RPMI7951 (cell line): ENCODE measurements at regions not wholly inside any gene's neighbourhood (a gene's known extent, or its start where the extent isn't known, plus 50 kb on each side); places are given as distances from the start of the nearest gene placed in this dataset.
A peak's percentile ranks its signal among the peaks of the same experiment; 100 is the strongest.

ENCODE experiments used
- DNase-seq: peaks from one replicate; pipeline ENCODE4 v3.0.0-alpha.2; 2012; ENCODE audit warnings: low read depth

- no peak for DNase-seq
Observed at GRCh38 chr4:107166181-107166580, 130.1 kb upstream of the DKK2 start.

DNA sequence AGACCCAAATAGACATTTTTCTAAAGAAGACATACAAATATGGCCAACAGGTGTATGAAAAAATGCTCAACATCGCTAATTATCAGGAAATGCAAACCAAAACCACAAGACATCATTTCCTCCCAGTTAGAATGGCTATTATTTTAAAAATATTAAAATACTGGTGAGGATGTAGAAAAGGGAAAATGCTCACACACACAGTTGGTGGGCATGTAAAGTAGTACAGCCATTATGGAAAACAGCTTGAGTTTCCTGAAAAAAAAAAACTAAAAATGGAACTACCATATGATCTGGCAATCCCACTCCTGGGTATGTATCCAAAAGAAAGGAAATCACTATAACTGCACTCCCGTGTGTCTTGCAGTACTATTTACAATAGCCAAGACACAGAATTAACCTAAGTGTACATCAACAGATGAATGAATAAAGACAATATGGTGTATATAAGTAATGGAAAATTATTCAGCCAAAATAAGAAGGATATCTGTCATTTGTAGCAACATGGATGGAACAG, 128.9 kb upstream of the DKK2 start:
- DNase-seq: no peak

- DNase-seq: no peak
Observed at GRCh38 chr4:107156443-107156842, 120.3 kb upstream of the DKK2 start.

DNA sequence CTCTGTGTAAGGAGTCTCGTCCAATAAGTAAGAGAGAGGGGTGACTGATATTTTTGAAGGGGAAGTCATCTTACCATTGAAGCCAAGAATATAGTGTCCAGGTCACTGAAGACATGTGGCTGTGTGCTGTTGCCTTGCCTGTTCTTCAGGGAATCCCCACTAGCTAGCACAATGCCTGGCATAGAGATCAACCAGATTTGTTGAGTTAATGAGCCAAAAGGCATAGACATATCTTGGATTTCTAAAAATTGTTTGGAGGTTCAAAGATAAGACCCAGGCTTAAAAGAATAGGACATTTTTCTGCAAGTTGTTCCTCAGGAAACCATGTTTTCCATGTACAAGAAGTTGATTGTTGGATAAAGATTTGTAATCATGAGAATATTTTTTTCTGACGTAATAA, 119.3 kb upstream of the DKK2 start:
- no peak for DNase-seq

- DNase-seq: no peak
Observed at GRCh38 chr4:107153956-107154355, 117.8 kb upstream of the DKK2 start.

DNA sequence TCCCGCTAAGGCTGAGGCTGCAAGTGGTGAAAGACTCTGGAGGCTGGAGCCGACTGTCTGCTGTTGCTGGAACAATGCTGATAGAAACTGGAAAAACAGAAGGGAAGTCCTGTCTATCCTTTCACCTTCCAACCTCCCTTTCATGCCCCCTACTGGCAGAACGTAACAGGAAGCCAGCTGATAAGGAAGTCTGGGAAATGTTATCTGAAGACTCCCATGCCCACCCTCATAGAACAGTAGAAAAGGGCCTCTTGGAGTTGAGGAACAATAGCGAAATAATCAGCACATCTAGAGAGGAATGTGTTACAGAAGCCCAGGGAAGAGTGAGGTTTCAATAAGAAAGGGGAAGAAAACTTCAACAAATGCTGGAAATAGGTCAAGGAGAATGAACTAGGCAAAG, 117.1 kb upstream of the DKK2 start:
- peak; percentile 25 for DNase-seq

GRCh38 chr4:107151173-107151572, 115.1 kb upstream of the DKK2 start:
- no peak for DNase-seq

- DNase-seq: no peak
Observed at GRCh38 chr4:107148904-107149303, 112.8 kb upstream of the DKK2 start.

DNA sequence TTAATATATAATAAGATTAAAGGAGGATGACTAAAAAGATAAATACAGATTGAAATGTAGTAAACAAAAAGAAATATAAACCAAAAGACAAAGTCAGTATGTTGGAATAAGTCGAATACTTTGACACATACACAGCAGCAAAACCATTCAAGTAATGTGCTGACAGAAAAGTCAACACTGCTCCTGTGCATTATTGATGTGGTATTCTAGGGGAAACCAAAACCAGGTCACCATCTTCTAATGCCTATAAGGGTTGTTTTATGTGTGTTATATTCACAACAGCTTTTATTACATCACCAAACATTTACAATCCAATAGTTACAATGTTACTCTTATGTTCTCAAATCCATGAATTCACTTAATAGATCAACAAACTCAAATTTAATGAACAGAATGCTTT, 111.8 kb upstream of the DKK2 start:
- no peak for DNase-seq

GRCh38 chr4:107138433-107138832, 102.3 kb upstream of the DKK2 start:
- no peak for DNase-seq

DNA sequence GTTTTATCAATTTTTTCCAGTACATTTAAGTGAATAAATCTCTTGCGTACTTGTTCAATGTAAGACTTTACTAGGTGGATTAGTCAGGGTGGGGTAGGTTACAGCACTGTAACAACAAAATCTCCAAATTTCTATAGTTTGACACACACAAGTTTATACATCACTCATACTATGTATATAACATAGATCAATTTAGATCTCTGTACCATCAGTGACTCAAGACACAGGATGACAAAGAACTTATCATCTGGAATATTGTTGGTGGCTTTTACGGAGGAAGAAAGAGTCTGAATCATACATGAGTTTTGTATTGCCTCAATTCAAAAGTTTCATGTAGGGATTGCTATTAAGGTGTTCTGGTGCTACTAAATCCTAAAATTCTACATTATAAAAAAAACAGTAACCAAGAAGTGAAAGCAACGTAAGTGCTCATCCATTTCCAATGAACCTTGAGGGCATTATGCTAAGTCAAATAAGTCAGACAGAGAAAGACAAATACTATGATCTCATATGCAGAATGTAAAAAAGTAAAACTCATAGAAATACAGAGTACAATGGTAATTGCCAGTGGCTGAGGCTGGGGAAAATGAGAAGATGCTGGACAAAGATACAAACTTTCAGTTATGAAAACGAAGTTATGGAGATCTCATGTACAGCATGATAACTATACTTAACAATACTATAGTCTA, 98.0 kb upstream of the DKK2 start:
- DNase-seq: no peak

DNA sequence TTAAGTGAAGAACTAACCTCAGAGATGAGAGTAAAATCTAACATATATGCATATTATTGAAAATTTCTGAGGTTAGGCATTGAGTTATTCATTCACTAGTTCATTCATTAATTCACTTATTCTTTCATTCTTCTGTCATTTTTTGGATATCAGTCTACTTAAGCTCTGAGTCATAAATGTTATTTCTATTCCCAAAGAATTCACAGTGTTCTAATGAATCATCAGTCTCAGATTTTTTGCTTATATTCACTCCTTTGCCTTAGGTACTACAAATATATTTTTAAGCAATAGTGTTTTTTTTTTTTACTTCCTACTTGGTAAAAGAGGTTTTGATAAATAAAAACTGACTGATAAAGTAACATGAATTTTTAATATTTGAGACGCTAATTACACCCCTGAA, 95.2 kb upstream of the DKK2 start:
- no peak for DNase-seq

GRCh38 chr4:107130157-107130556, 94.0 kb upstream of the DKK2 start:
- no peak for DNase-seq

DNA sequence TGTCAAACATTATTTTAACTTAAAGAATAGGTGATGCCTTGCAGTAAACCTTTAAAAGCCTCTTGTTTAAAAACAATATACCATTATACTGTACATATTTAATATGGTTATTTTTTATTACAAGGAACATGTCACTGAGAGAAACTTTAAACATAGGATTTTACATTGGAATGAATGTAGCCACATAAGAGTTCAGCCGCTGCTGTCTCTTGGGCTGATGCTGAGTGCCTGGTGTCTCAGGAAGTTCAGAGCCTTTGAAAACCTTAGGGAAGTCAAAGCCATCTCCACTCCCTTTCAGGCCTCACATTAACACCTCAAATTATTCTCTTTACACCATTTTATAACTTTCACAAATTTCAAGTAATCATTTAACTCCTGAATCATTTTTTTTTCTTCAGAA, 93.5 kb upstream of the DKK2 start:
- DNase-seq: no peak

GRCh38 chr4:107129076-107129475, 93.0 kb upstream of the DKK2 start:
- no peak for DNase-seq

- no peak for DNase-seq
Observed at GRCh38 chr4:107128116-107128515, 92.0 kb upstream of the DKK2 start.

- no peak for DNase-seq
Observed at GRCh38 chr4:107125496-107125895, 89.4 kb upstream of the DKK2 start.

DNA sequence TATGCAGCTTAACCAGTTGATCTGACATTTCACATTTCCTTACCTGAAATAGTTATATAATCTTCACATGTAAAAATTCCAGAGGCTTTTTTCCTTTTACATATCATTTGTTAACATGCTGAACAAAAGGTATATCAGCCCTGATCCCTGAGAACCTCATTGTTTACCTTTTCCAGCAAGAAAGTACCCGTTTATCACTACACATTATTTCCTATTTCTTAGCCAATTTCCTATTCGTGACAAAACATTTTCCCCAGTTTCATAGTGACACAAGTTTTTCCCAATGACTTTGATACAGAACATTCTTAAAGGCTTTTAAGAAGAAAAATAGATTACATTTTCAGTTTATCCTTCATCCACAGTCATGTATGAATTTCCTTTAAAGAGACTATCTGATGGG, 86.6 kb upstream of the DKK2 start:
- DNase-seq: no peak

- no peak for DNase-seq
Observed at GRCh38 chr4:107120661-107121060, 84.5 kb upstream of the DKK2 start.

DNA sequence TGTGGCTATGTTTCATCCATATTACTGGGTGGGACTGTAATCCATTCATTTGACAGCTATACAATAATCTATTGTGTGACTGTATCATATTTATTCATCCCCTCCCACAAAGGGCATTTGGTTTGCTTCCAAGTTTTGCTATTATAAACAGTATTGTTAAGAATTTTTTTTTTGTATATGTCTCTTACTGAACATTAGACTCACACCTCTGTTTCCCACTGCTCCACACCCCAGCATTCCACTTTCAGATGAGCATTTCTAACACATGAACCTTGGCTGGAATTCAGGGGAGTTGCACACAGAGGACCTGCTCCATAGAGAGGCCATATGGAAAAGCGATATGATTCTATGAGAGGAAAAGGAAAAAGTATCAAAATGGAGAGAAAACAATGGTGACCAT, 81.6 kb upstream of the DKK2 start:
- no peak for DNase-seq

DNA sequence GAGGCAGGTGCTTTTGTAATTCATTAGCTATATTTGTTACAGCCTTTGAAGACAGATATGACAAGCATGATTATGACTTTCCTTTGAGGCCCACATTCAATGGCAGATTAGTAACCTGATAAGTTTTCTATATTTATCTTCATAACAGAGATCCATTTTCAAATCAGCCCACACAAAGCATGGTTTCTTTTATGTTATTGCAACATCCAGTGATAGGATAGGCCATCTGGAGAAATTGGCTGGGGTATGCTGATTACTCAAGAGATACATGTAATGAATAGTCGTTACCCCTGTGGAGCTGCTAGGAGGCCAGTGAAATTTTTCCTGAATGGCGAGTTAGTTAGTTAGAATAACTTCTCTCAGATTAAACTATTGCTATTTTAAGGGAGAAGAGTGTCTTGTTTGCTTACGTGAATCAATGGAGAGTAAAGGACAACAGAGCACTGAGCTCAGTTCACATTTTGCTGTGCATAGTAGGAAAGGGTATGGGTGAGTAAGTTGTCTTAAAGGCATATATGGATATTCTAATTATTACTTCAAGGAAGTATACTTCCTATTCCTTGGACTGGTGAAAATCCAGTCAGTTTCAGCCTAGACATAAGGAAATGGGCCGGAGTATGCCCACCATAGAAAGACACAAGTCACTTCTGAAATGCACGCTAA, 79.2 kb upstream of the DKK2 start:
- DNase-seq: peak; percentile 17

- DNase-seq: no peak
Observed at GRCh38 chr4:107114059-107114458, 77.9 kb upstream of the DKK2 start.

GRCh38 chr4:107098401-107098800, 62.3 kb upstream of the DKK2 start:
- DNase-seq: no peak

DNA sequence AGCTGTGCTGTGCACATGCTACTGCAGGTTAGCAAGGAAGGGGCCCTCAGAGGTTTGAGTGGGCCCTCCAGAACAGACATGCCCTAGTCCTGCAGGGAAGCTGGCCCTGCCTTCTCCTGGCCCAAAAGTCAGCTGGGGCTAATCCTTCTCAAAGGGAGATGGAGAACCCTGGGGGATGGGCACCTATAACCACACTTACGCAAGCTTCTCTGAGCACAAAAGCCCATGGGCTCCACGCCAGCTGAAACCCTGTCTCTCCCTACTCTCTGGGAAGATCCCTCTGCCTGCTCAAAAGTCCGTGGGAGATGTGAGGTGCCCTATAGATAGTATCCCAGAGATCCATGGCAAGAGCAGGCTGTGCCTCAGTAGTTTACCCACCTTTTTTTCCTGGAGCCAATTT, 58.9 kb upstream of the DKK2 start:
- peak; percentile 11 for DNase-seq
